GM18505 (cell line): ENCODE measurements at regions not wholly inside any gene's neighbourhood (a gene's known extent, or its start where the extent isn't known, plus 50 kb on each side); places are given as distances from the start of the nearest gene placed in this dataset.

ENCODE experiments used
- ATAC-seq: cut with Tn5 transposase; IDR thresholded peaks from one replicate; pipeline ENCODE4 v1.9.1; 2021; ENCODE audit not compliant: unreplicated experiment
- POLR2A ChIP-seq: IDR thresholded peaks from 4 replicates; pipeline ENCODE4 v1.6.1; 2011; ENCODE audit warnings: borderline replicate concordance; ENCODE audit not compliant: insufficient read depth, insufficient read length; ENCODE audit errors: extremely low read depth

- no peak for TF ChIP-seq POLR2A
- no peak for ATAC-seq
These were observed 137.0 kb upstream of the INPP4B start for GRCh38 chr4:142983065-142983464.

DNA sequence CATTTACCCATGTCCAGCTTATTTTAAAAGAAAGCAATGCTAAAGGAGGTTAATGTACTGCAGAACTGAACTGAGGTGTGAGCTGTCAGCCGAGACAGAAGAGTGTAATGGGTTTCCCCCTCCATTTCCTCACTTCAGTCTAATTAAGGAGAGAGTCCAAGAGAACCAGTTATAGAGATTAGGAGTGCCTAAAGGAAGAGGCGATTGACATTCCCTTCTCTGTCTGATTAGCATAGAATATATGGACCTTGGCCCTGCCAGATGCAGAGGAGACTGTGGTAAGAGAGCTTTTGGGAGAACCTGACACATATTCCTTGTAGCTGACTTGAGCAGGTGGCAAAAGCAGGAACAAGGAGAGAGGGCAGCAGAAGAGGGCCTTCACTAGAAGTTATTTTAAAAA lies 137.5 kb upstream of the INPP4B start:
- TF ChIP-seq POLR2A: no peak
- no peak for ATAC-seq

DNA sequence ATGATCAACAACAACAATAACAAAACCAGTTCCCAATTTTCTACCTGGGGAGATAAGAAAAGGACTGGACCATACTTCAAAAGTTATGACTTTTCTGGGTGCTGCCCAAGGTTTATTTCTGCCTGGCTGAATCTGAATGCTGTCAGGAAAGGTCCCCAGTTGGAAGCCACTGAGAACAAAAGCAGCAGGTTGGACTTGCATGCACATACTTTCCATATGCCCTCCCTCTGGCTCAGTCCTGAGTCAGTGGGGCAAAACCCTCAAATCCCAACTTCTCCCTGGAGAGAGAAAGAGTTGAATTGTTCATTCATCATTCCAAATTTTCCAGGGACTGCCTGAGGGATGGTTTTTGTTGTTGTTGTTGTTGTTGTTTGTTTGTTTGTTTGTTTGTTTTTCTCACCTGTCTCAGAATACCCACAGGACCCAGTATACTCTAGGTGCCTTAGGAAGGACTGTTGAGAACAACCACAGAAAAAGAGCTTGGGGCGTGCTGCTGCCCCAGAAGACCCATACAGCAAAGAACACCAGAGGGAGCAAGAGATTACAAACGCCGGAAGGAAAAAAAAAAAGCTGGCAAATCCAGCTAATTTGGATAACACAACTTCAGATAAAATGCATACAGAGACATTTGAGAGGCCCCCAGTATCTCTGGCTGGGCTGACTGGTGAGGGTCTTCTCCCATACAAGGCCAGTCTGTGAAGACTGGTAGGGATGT lies 138.9 kb upstream of the INPP4B start:
- ATAC-seq: no peak
- no peak for TF ChIP-seq POLR2A

DNA sequence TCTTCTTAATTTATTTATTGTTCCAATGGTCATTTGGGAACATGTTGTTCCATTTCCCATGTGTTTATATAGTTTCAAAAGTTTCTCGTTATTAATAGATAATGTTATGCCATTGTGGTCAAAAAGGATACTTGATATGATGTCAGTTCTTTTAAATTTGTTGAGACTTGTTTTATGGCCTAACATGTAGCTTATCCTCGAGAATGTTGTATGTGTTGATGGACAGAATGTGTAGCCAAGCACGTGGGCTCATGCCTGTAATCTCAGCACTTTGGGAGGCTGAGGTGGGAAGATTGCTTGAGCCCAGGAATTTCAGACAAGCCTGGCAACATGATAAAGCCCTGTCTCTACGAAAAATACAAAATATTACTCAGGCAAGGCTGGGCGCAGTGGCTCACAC lies 168.5 kb upstream of the USP38 start:
- ATAC-seq: no peak
- no peak for TF ChIP-seq POLR2A

DNA sequence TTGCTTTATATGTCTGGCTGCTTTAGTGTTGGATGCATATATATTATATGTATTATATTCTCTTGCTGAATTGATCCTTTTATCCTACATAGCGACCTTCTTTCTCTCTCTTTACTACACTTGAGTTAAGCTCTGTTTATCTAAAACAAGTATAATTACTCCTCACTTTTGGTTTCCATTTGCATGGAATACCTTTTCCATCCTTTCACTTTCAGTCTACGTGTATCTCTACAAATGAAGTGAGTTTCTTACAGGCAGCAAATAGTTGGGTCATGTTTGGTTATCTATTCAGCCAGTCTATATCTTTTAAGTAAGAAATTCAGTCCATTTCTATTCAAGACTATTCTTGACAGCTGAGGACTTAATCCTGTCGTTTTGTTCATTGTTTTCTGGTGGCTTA lies 167.5 kb upstream of the USP38 start:
- no peak for ATAC-seq
- no peak for TF ChIP-seq POLR2A

GRCh38 chr4:143019351-143019750 lies 165.4 kb upstream of the USP38 start:
- no peak for TF ChIP-seq POLR2A
- no peak for ATAC-seq

GRCh38 chr4:143021384-143021783 lies 163.3 kb upstream of the USP38 start:
- peak; percentile 74 for ATAC-seq

DNA sequence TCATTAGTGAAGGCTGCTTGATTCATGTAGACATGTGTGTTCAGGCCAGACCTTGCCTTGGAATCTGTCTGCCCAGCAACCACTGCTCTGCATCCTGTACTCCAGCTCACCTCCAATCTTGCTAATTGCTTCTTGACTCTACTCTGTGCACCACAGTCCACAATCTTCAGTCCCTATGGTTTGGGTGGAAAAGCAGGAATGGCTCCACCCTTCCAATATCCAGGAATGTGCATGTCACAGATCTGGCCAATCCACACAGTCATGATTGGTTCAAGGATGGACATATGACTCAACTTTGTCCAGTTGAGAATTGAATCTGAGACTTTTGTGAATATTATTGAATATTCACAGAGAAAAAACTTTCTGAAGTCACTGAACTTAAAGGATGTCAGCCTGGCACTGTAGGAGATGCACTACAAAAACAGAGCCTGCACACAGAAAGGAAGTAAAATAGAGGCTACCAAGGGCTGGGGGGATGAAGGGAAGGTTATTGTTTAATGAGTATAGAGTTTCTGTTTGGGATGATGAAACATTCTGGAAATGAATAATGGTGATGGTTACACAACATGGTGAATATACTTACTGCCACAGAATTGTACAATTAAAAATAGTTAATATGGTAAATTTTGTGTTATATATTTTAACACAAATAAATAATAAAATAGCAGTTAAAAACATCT lies 161.3 kb upstream of the USP38 start:
- no peak for ATAC-seq
- TF ChIP-seq POLR2A: no peak

More at GRCh38 chr4:143021384-143021783, 163.3 kb upstream of the USP38 start:
- no peak for TF ChIP-seq POLR2A

- peak; percentile 48 for ATAC-seq
- no peak for TF ChIP-seq POLR2A
These were observed 159.5 kb upstream of the USP38 start for GRCh38 chr4:143025081-143025704.

GRCh38 chr4:143026459-143027170 lies 158.1 kb upstream of the USP38 start:
- no peak for ATAC-seq
- no peak for TF ChIP-seq POLR2A

DNA sequence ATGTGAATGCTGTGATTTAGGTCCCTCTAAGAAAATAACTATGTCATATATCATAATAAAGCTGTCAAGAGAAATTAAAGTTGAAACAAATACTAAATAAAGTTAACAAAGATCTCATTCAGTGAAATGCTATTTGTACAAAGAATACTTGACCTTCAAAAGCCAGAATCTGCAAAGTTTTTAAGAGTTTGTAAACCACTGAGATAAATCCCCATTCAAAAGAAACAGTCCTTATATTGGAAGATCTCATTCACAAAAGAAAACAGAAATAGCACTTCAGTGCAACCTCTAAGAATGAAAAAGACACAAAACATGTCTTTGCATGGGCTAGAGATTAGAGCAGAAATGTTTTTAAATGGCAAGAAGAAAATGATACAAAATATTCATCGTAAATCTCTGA lies 149.1 kb upstream of the USP38 start:
- TF ChIP-seq POLR2A: no peak
- ATAC-seq: no peak

- no peak for ATAC-seq
- no peak for TF ChIP-seq POLR2A
These were observed 148.3 kb upstream of the USP38 start for GRCh38 chr4:143036443-143036842.

GRCh38 chr4:143046454-143046853 lies 138.3 kb upstream of the USP38 start:
- ATAC-seq: no peak
- no peak for TF ChIP-seq POLR2A

GRCh38 chr4:143046906-143047305 lies 137.8 kb upstream of the USP38 start:
- TF ChIP-seq POLR2A: no peak
- no peak for ATAC-seq

- TF ChIP-seq POLR2A: no peak
- no peak for ATAC-seq
These were observed 129.7 kb upstream of the USP38 start for GRCh38 chr4:143054971-143055370.
